Neutrophil (primary cell): ENCODE measurements at regions not wholly inside any gene's neighbourhood (a gene's known extent, or its start where the extent isn't known, plus 50 kb on each side); places are given as distances from the start of the nearest gene placed in this dataset.
"Not testable (repeated sequence)": the region's sequence is repeated elsewhere in the genome, so short reads cannot be mapped to it uniquely, and the experiment has no call there.

ENCODE experiments used
- H3K27ac ChIP-seq: fragments of 200-600 bp; sonication (generic); 2 replicates; pipeline ENCODE4 v1.5.1; 2016; ENCODE audit warnings: mild to moderate bottlenecking, moderate library complexity
- H3K27me3 ChIP-seq: fragments of 200-600 bp; sonication (generic); 2 replicates; pipeline ENCODE4 v1.6.0; 2016; ENCODE audit warnings: mild to moderate bottlenecking
- H3K36me3 ChIP-seq: fragments of 200-600 bp; sonication (generic); 2 replicates; pipeline ENCODE4 v1.5.1; 2017
- H3K4me1 ChIP-seq, 2 experiments: fragments of 200-600 bp in 1 of 2; sonication (generic) in 1 of 2; 1 replicate in 1 of 2; 2 replicates in 1 of 2; pipeline versions ENCODE4 v1.5.1 to v1.6.1; 2013 to 2016; ENCODE audit warnings: low read depth in 1 of 2, low read length in 1 of 2, mild to moderate bottlenecking in 1 of 2, moderate library complexity in 1 of 2; ENCODE audit not compliant: control insufficient read depth in 1 of 2, insufficient read depth in 1 of 2
- H3K4me3 ChIP-seq, 2 experiments: fragments of 200-600 bp in 1 of 2; sonication (generic) in 1 of 2; 1 replicate in 1 of 2; 2 replicates in 1 of 2; pipeline ENCODE4 v1.5.1; 2013 to 2016; ENCODE audit warnings: low read depth in 1 of 2, low read length in 1 of 2, mild to moderate bottlenecking in 1 of 2, moderate library complexity in 1 of 2
- H3K9me3 ChIP-seq: fragments of 200-600 bp; sonication (generic); 2 replicates; pipeline ENCODE4 v1.5.1; 2016
- TF ChIP-seq, protein P1 (sequence below): fragments of 200-600 bp; sonication (generic); IDR thresholded peaks from 2 replicates; pipeline ENCODE4 v1.5.1; 2016; ENCODE audit warnings: antibody characterized with exemption

DNA sequence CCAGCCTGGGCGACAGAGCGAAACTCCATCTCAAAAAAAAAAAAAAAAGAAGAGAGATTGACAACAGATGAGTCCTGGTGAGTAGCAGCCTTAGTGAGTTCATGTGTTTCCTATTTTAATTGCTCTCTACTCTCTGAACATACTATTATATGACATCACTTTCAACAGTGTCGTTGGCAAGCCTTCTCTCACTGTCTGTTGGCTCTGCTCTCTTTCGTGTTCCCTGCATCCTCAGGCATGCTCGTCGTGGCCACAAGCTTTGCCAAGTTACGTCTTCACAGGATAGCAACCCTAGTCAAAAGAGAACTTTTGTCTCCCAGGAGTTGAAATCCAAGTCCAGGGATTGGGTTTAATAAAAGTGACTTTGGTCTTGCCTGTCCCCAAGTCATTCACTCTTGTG is 117.1 kb upstream of the EGFL6 start:
- Histone ChIP-seq H3K27me3 (no peaks in the 10 kb centered on the region), H3K9me3 (no peaks in the 10 kb centered on the region), H3K4me3 (no peak overlapping the region), H3K27ac (no peak overlapping the region), H3K36me3 (no peaks in the 10 kb centered on the region), H3K4me1 (no peaks in the 10 kb centered on the region)
- TF ChIP-seq, protein P1, sequence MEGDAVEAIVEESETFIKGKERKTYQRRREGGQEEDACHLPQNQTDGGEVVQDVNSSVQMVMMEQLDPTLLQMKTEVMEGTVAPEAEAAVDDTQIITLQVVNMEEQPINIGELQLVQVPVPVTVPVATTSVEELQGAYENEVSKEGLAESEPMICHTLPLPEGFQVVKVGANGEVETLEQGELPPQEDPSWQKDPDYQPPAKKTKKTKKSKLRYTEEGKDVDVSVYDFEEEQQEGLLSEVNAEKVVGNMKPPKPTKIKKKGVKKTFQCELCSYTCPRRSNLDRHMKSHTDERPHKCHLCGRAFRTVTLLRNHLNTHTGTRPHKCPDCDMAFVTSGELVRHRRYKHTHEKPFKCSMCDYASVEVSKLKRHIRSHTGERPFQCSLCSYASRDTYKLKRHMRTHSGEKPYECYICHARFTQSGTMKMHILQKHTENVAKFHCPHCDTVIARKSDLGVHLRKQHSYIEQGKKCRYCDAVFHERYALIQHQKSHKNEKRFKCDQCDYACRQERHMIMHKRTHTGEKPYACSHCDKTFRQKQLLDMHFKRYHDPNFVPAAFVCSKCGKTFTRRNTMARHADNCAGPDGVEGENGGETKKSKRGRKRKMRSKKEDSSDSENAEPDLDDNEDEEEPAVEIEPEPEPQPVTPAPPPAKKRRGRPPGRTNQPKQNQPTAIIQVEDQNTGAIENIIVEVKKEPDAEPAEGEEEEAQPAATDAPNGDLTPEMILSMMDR, result no peak

DNA sequence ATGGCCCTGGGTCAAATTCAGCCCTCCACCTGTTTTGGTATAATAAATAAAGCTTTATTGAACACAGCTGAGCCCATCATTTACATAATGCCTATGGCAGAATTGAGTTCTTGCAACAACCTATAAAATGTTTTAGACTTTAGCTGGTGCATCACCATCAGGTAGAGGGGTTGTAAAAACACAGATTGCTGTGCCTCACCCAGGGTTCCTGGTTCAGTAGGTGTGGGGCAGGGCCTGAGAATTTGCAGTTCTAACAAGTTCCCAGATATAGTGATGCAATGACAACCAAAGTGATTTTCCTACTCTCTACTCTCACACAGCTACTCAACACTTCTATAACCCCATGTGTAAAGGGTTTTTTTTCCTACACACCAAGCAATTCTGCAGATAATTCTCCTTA is 120.0 kb upstream of the EGFL6 start:
- no peaks in the 10 kb centered on the region for H3K4me1 ChIP-seq
- no peaks in the 10 kb centered on the region for H3K36me3 ChIP-seq
- TF ChIP-seq, protein P1, result no peak
- H3K27me3 ChIP-seq, result no peaks in the 10 kb centered on the region
- no peak overlapping the region for H3K27ac ChIP-seq
- H3K9me3 ChIP-seq, result no peaks in the 10 kb centered on the region
- no peak overlapping the region for H3K4me3 ChIP-seq

DNA sequence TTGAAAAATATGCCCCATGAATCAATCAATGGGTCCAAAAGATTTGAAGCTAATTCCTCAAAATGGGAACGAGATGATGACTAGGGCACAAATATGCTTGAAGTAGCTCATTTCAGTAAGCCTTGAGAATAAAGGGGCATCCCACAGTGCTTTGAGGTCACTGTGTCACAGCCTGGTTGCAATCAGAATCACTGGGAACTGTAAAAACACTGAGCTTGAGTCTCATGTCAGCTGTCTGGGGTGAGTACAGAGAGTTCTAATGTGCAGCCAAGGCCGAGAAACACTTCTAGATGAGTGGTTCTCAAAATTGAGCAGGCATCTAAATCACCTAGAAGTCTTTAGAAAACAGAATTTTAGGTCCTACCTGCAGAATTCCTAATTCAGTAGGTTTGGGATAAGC is 120.5 kb upstream of the EGFL6 start:
- TF ChIP-seq, protein P1, result no peak
- H3K4me3 ChIP-seq, result no peak overlapping the region
- no peaks in the 10 kb centered on the region for H3K4me1 ChIP-seq
- no peaks in the 10 kb centered on the region for H3K27me3 ChIP-seq
- H3K9me3 ChIP-seq, result no peaks in the 10 kb centered on the region
- no peaks in the 10 kb centered on the region for H3K36me3 ChIP-seq
- H3K27ac ChIP-seq, result no peak overlapping the region

DNA sequence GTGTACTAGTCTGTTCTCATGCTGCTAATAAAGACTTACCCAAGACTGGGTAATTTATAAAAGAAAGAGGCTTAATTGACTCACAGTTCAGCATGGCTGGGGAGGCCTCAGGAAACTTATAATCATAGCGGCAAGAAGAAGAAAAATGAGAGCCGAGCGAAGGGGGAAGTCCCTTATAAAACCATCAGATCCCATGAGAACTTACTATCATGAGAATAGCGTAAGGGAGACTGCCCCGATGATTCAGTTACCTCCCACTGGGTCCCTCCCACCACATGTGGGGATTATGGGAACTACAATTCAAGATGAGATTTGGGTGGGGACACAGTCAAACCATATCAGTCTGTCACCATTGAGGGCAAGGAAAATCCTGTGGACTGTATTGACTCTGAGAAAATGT is 121.8 kb upstream of the ATXN3L start:
- not testable (repeated sequence) for H3K4me1 ChIP-seq, H3K36me3 ChIP-seq, H3K4me3 ChIP-seq, H3K27ac ChIP-seq, H3K9me3 ChIP-seq, H3K27me3 ChIP-seq

DNA sequence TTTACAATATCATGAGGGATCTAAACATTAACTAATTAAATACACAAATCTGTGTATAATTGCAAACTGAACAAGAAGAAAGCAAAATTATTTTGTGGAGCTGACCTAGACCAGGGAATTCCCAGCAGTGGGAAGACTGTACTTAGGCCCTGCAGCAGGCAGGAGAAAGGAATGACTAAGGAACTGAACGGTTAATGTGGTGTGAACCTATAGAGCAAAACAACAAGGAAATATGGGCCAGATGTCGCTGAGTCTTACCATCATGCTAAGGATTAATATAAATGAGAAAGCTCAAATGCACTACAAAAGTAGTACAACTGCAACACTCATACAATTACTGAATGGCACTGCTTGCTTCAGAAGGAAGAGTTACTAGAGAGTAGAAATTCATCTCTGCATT is 120.3 kb upstream of the ATXN3L start:
- no peaks in the 10 kb centered on the region for H3K36me3 ChIP-seq
- TF ChIP-seq, protein P1, result no peak
- no peaks in the 10 kb centered on the region for H3K4me1 ChIP-seq
- no peak overlapping the region for H3K27ac ChIP-seq
- no peak overlapping the region for H3K4me3 ChIP-seq
- H3K27me3 ChIP-seq, result no peaks in the 10 kb centered on the region
- no peaks in the 10 kb centered on the region for H3K9me3 ChIP-seq

DNA sequence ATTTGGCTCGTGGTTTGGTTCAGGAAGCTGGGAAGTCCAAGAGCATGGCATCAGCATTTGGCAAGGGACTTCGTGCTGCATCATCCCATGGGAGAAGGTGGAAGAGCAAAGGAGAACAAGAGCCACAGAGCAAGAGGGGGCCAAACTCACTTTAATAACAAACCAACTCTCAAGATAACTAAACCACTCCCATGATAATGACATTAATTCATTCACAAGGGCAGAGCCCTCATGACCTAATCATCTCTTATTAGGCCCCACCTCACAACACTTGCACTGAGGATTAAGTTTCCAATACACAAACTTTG is 113.4 kb upstream of the ATXN3L start:
- Histone ChIP-seq H3K4me1 (no peaks in the 10 kb centered on the region), H3K9me3 (no peaks in the 10 kb centered on the region), H3K27me3 (no peaks in the 10 kb centered on the region), H3K27ac (no peak overlapping the region), H3K4me3 (no peak overlapping the region), H3K36me3 (no peaks in the 10 kb centered on the region)
- TF ChIP-seq, protein P1, result no peak
